Skeletal muscle satellite cell (primary cell): ENCODE measurements at regions not wholly inside any gene's neighbourhood (a gene's known extent, or its start where the extent isn't known, plus 50 kb on each side); places are given as distances from the start of the nearest gene placed in this dataset.

Experiments used
- H3K27me3 ChIP-seq: 2 replicates; pipeline ENCODE4 v1.7.0; 2013; ENCODE audit warnings: low read length; ENCODE audit not compliant: control insufficient read depth, insufficient read depth
- H3K36me3 ChIP-seq: 2 replicates; pipeline ENCODE4 v1.7.0; 2013; ENCODE audit warnings: mild to moderate bottlenecking, control low read depth, low read length; ENCODE audit not compliant: insufficient read depth
- H3K4me1 ChIP-seq: 2 replicates; pipeline ENCODE4 v1.7.0; 2013; ENCODE audit warnings: low read length; ENCODE audit not compliant: control insufficient read depth, insufficient read depth
- H3K4me2 ChIP-seq: 2 replicates; pipeline ENCODE4 v1.7.0; 2013; ENCODE audit warnings: mild to moderate bottlenecking, low read length
- H3K4me3 ChIP-seq: 2 replicates; pipeline ENCODE4 v1.7.0; 2013; ENCODE audit warnings: low read length
- H3K9ac ChIP-seq: 2 replicates; pipeline ENCODE4 v1.7.0; 2013; ENCODE audit warnings: mild to moderate bottlenecking, low read depth, low read length, moderate library complexity
- H3K9me3 ChIP-seq: replicated peaks from 2 replicates; pipeline ENCODE4 v1.7.0; 2013; ENCODE audit warnings: mild to moderate bottlenecking, control low read depth, low read length

DNA sequence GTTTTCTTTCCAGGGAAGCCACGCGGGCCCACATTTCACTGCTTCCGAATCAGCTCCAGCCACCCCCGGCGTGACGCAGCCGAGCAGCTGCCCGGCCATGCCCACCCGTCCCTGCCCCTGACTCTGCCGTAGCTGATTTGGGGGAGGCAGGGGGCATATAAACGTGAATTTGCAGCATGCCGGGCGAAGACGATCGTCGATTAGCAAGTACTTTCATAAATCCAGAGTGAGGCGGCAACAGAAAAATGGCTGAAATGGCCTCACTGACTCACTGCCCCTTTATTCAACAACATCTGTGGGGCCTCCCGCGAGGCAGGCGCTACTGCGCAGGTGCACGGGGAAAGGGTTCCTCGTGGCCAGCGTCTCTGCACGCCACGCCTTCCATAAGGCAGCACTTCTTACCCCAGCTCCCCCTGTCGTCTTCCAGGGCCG is 118.0 kb downstream of the DLL1 start:
- no peaks in the 10 kb centered on the region for H3K9me3 ChIP-seq
- no peak overlapping the region for H3K4me2 ChIP-seq
- no peaks in the 10 kb centered on the region for H3K27me3 ChIP-seq
- peaks cover 13% of the 10 kb centered on the region for H3K4me1 ChIP-seq
- H3K36me3 ChIP-seq, result no peaks in the 10 kb centered on the region
- H3K4me3 ChIP-seq, result no peak overlapping the region
- H3K9ac ChIP-seq, result no peak overlapping the region

DNA sequence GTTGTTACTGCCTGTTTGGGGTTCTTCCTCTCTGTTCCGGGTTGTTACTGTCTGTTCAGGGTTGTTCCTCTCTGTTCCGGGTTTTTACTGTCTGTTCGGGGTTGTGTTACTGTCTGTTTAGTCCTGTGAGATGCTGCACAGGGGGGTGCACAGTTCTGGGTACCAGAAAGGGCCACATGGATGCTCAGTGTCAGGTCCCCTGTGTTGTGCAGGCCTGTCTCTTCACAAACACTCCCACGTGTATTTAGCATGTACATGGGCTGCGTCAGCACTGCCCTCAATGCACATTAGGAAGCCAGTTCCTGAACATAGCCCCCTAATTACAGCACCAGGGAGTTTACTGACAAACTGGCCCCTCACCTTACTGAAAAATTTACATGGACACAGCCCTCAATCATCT is 118.5 kb downstream of the DLL1 start:
- Histone ChIP-seq H3K27me3 (no peaks in the 10 kb centered on the region), H3K4me2 (no peak overlapping the region), H3K9me3 (no peaks in the 10 kb centered on the region), H3K4me1 (peaks cover 12% of the 10 kb centered on the region), H3K36me3 (no peaks in the 10 kb centered on the region), H3K9ac (no peak overlapping the region), H3K4me3 (no peak overlapping the region)

DNA sequence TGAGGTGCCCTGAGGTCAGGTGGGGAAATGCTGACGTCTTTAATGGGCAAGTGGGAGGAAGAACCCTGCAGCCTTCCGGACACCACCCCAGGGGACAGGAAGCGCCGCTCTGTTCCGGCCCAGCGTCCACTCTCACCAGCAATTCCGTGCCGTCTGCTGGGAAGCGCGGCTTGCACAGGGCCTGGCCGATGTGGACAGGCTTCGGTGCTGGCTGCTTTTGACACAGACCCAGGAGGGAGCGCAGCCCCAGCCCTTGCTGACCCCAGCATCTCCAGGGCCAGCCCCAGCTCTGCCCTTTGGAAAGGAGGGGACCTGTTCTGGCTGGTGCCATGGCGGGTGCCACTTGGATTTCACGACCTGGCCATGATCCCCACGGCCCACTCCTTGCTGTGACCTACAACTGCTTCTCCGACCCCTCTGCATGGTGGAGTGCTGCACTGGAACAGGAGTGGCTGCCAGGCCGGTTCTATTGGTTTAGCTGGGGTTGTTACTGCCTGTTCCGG is 123.2 kb downstream of the DLL1 start:
- no peak overlapping the region for H3K9ac ChIP-seq
- no peaks in the 10 kb centered on the region for H3K4me1 ChIP-seq
- H3K36me3 ChIP-seq, result no peaks in the 10 kb centered on the region
- no peaks in the 10 kb centered on the region for H3K27me3 ChIP-seq
- H3K9me3 ChIP-seq, result no peaks in the 10 kb centered on the region
- no peak overlapping the region for H3K4me2 ChIP-seq
- H3K4me3 ChIP-seq, result no peak overlapping the region

DNA sequence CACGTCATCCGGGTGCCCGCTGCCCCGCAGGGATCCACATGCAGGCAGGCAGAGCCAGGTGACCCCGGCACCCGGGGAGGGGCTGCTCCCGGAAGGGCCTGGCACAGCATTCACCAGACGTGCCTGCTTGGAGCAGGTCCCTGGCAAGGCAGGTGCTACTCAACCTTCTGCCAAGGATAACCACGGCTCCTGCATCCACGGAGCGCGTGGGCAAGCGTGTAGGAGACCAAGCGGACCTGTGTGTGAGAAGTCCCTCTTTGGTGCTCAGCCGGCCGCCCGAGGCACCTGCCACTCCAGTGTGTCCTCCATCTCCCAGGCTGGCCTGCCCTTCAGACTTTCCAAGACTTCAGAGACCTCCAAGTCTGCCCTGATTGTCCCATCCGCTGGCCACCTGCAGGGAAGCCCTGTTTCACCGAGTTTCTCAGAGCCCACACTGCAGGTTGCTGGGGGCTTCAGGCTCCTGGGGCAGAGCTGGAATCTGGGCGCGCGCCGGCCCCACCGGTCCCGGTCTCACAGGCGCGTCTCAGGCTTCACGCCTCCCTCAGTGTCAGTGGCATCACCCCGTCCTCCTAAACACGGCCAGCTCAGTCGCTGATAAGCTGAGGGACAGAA is 124.3 kb downstream of the DLL1 start:
- H3K9me3 ChIP-seq, result no peaks in the 10 kb centered on the region
- H3K36me3 ChIP-seq, result no peaks in the 10 kb centered on the region
- no peak overlapping the region for H3K4me3 ChIP-seq
- H3K4me2 ChIP-seq, result no peak overlapping the region
- no peak overlapping the region for H3K9ac ChIP-seq
- H3K27me3 ChIP-seq, result no peaks in the 10 kb centered on the region
- H3K4me1 ChIP-seq, result no peaks in the 10 kb centered on the region

DNA sequence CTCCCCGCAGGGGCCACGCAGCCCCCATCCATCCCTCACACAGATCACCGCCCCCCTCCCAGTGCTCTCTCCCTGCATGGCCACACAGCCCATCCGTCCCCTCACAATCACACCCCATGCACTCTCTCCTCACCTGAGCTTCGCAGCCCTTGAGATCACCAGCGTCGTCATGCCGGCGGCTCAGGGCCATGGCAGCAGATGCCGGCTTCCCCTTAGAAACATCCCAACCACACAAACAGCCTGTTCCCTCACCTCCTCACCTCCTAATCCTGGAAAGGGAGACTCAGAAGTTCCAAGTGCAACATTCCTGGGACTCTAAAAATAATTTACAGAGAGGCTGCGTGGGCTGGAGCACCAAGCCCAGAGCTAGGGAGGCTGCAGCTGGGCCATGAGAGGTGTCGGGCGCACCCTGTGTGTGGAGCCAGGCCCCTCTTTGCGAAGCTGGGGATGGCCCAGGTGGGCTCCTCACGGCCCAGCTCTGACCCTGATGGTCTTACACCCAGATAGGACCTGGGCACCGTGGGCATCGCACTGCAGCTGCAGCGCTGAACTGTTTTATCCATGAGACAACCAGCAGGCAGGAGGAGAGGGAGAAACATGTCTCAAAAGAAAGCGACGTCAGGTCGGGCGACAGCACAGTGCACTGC is 125.3 kb downstream of the DLL1 start:
- H3K4me3 ChIP-seq, result no peak overlapping the region
- H3K9me3 ChIP-seq, result no peaks in the 10 kb centered on the region
- no peaks in the 10 kb centered on the region for H3K4me1 ChIP-seq
- no peaks in the 10 kb centered on the region for H3K36me3 ChIP-seq
- no peak overlapping the region for H3K9ac ChIP-seq
- no peaks in the 10 kb centered on the region for H3K27me3 ChIP-seq
- H3K4me2 ChIP-seq, result no peak overlapping the region

DNA sequence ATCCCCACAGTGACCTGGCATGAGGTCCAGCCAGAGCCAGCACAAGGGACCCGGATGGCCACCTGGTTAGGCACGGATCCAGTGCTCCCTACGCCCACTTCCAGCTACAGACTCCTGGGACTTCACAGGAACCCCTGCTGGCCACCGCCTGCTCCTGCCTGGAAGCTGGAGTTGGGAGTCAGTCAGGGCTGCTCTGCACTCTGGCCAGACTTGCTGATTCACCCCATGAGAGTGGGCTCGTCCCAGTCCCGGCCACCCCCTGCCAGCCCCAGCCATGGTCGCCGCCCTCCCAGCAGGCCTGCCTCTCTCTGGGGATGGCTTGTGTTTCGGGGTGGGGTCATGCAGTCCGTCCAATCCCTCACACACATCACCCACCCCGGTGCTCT is 125.8 kb downstream of the DLL1 start:
- H3K27me3 ChIP-seq, result no peaks in the 10 kb centered on the region
- no peak overlapping the region for H3K4me2 ChIP-seq
- H3K9me3 ChIP-seq, result no peaks in the 10 kb centered on the region
- no peak overlapping the region for H3K4me3 ChIP-seq
- no peak overlapping the region for H3K9ac ChIP-seq
- H3K4me1 ChIP-seq, result no peaks in the 10 kb centered on the region
- no peaks in the 10 kb centered on the region for H3K36me3 ChIP-seq

DNA sequence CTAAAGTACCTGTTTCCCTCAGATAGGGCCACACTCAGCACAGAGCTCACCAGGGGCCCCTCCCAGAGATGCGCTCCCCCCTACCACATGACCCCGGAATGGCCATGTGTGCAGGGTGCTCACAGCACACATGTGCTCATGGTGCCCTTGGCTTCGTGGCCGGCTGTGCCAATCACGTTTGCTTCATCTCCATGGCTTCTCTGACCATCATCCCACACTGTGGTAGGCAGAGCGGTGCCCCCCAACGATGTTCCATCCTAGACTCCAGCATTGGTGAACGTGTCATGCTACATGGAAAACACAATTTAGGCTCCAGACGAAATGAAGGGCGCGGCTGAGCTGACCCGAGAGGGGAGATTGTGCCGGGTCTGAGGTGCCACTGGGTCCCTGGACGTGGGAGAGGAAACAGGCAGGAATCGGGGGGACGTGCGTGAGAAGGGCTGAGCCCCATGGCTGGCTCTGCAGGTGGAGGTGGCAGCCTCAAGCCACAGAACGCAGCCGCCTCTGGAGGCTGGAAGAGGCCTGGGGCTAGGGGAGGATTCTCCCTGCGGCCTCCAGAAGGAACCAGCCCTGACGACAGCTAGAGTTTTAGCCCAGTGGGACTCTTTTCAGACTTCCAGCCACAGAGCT is 126.5 kb downstream of the DLL1 start:
- Histone ChIP-seq H3K9ac (no peak overlapping the region), H3K36me3 (no peaks in the 10 kb centered on the region), H3K4me3 (no peak overlapping the region), H3K4me2 (no peak overlapping the region), H3K9me3 (no peaks in the 10 kb centered on the region), H3K27me3 (no peaks in the 10 kb centered on the region), H3K4me1 (no peaks in the 10 kb centered on the region)

DNA sequence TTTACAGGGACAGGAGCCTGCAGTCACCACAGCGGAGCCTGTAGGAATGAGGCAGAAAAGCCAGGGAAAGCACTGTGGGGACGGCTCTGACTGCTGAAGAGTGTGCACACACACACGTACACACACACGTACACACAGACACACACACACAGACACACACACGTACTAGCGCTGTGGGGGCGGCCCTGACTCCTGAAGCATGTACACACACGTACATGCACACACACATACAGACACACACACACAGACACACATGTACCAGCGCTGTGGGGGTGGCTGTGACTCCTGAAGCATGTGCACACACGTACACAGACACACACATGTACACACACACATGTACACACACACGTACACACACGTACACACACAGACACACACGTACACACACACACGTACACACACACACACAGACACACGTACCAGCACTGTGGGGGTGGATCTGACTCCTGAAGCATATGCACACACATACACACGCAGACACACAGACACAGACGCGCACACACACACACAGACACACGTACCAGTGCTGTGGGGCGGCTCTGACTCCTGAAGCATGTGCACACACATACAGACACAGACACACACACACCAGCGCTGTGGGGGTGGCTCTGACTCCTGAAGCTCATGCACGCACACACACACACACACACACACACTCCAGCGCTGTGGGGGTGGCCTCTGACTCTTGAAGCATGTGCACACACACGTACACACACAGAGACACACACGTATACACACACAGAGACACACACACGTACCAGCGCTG is 127.3 kb downstream of the DLL1 start:
- Histone ChIP-seq H3K4me3 (no peak overlapping the region), H3K9ac (no peak overlapping the region), H3K27me3 (no peaks in the 10 kb centered on the region), H3K4me2 (no peak overlapping the region), H3K36me3 (no peaks in the 10 kb centered on the region), H3K4me1 (no peaks in the 10 kb centered on the region), H3K9me3 (no peaks in the 10 kb centered on the region)

DNA sequence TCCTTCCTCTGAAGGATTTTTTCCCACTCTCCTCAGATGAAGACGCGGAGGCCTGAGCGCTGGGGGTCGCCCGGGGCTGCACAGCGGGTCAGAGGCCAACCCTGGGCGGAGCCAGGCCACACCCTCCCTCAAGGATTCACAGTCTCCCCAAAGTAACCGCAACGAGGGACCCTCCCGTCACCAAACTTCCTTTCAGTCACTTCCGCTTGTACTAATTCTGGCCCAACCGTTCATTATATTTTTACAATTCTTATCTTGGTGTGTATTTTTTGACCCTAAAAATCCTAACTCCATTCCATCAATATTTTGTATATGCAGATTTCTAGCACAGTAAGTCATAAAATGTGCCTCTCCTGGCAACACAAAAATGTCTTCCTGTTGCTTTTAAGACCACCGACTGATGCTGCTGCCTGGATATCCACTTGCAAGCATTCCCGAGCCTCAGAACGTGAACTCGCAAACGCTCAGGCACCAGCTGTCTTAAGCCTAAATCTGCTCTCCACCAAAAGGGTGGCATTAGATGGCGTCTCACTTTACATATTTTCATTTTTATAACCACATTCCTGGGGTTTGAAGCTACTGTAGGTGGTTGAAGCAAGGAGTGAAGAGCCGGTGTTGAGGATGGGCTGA is 128.0 kb downstream of the DLL1 start:
- Histone ChIP-seq H3K4me3 (no peak overlapping the region), H3K9me3 (no peaks in the 10 kb centered on the region), H3K36me3 (no peaks in the 10 kb centered on the region), H3K27me3 (no peaks in the 10 kb centered on the region), H3K4me1 (no peaks in the 10 kb centered on the region), H3K9ac (no peak overlapping the region), H3K4me2 (no peak overlapping the region)

DNA sequence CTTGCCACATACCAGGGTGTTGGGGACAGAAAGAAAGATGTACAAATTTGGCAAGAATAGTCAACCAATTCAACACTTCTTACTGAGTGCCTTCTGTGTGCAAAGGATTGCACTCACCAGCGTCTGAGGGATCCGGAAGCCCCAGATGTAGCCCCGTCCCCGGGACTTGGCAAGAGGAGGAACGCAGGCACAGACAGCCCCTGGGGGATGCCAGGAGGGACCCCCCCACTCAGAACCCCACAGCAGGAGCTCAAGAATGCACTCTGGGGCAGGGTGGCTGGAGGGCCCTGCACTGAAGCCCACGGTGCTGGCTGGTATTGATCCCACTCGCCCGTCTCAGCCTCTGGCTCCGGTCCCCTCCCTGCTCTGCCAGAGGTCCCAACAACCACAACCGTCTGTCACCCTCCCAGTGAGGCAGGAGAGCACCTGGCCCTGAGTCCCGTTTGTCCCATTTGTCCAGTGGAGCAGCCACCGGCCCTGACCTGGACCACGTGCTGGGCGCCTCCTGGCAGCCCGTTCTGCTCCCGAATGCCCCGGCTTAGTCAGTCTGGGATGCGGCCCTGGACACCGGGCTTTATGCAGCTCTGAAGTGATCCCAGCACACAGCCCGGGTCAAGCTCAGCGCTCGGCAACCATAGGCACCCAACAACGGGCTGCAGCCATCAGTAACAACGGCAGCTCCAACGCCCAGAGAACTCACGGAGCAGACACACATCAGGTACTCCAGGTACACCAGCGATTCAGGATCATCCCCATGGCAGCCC is 128.7 kb downstream of the DLL1 start:
- Histone ChIP-seq H3K9ac (no peak overlapping the region), H3K4me2 (no peak overlapping the region), H3K27me3 (no peaks in the 10 kb centered on the region), H3K36me3 (no peaks in the 10 kb centered on the region), H3K4me1 (no peaks in the 10 kb centered on the region), H3K4me3 (no peak overlapping the region), H3K9me3 (no peaks in the 10 kb centered on the region)
